ENCODE measurements at regions not wholly inside any gene's neighbourhood (a gene's known extent, or its start where the extent isn't known, plus 50 kb on each side); places are given as distances from the start of the nearest gene placed in this dataset.

DNA sequence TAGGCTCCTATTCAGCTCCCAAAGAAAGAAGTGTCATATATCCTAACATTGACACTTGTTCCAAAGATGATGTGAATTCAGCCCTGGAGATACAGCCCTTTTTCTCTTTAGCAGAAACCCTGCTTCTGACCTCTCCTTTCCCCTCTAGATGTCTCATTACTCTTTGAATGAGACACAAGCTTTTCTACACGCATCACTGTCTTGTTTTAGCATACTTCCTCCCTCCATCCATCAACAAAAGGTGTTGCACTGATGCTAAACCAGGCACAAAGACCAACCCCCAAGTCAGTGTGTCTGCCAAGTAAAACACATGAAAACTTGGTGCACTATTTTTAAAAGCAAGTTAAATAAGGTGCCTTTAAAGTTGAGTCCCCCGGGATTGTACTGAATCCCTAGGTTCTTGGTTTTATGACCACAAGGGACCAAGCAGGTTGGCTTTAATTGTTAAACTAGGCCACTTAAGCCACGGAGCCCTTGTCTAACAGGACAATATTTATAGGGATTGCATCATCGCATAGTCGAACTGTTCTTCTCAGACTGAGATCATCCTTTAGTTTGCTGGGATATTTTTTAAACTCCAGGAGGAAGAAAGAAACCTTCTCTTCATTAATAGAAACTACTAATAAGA is 101.0 kb upstream of the GUCA2B start:
- peak overlapping the region in 1 of 7 donors; percentile 55 for H3K27ac Mint-ChIP-seq
- intact Hi-C loops (cut with micrococcal nuclease) = no loop called here
- no peaks in the 10 kb centered on the region for H3K27me3 ChIP-seq (ENCODE audit: control insufficient read depth in 2 of 2, insufficient read depth in 2 of 2, low read length in 2 of 2)

GRCh38 chr1:42047508-42047880 is 105.7 kb upstream of the GUCA2B start:
- Mint-ChIP-seq H3K4me1 (no peaks in the 10 kb centered on the region), H3K27me3 (ENCODE audit: low read depth in 3 of 3) (peaks cover 2 to 9% (median 6%) of the 10 kb centered on the region in 3 donors), H3K27ac (no peak overlapping the region), H3K9me3 (peaks cover 0 to 2% (median 0%) of the 10 kb centered on the region in 7 donors), H3K36me3 (no peaks in the 10 kb centered on the region), H3K4me3 (no peak overlapping the region)
- Histone ChIP-seq H3K36me3 (replicated peaks in 1 of 2; ENCODE audit: control insufficient read depth in 1 of 2, insufficient read depth in 2 of 2, low read length in 2 of 2) (no peaks in the 10 kb centered on the region), H3K27me3 (ENCODE audit: control insufficient read depth in 2 of 2, insufficient read depth in 2 of 2, low read length in 2 of 2) (no peaks in the 10 kb centered on the region), H4K20me1 (ENCODE audit: insufficient read depth, low read length) (no peaks in the 10 kb centered on the region), H3K4me2 (replicated peaks; ENCODE audit: extremely low read depth, low read length, poor library complexity, severe bottlenecking) (no peak overlapping the region), H3K4me3 (replicated peaks in 1 of 3; ENCODE audit: low read depth in 2 of 3, low read length in 3 of 3) (no peak overlapping the region), H3K79me2 (ENCODE audit: insufficient read depth, low read length) (no peaks in the 10 kb centered on the region), H3K9me3 (replicated peaks in 1 of 2; ENCODE audit: control insufficient read depth in 1 of 2, insufficient read depth in 1 of 2, low read length in 2 of 2) (no peaks in the 10 kb centered on the region), H3K4me1 (ENCODE audit: control insufficient read depth in 1 of 2, insufficient read depth in 2 of 2, low read length in 2 of 2) (no peaks in the 10 kb centered on the region), H3K27ac (ENCODE audit: low read depth in 1 of 2, low read length in 2 of 2) (no peak overlapping the region), H2AFZ (ENCODE audit: insufficient read depth, low read depth, low read length, poor library complexity, severe bottlenecking) (no peak overlapping the region), H3K9ac (ENCODE audit: insufficient read depth, low read length, poor library complexity, severe bottlenecking) (no peak overlapping the region)
- no peak for DNase-seq
- intact Hi-C loops (cut with micrococcal nuclease) = no loop called here
- TF ChIP-seq CTCF (IDR thresholded peaks at IDR 0.05) = no peak
- WGBS (ENCODE audit: insufficient coverage) = no CpG with 5 or more reads among the region's 1 CpG

More for the DNA sequence above, 101.0 kb upstream of the GUCA2B start:
- Mint-ChIP-seq H3K4me3 (no peak overlapping the region), H3K4me1 (no peaks in the 10 kb centered on the region), H3K27me3 (ENCODE audit: low read depth in 3 of 3) (peaks cover 4 to 10% (median 7%) of the 10 kb centered on the region in 3 donors), H3K36me3 (no peaks in the 10 kb centered on the region), H3K9me3 (peaks cover 5 to 14% (median 8%) of the 10 kb centered on the region in 7 donors)
- Histone ChIP-seq H3K4me3 (replicated peaks in 1 of 3; ENCODE audit: low read depth in 2 of 3, low read length in 3 of 3) (no peak overlapping the region), H3K9ac (ENCODE audit: insufficient read depth, low read length, poor library complexity, severe bottlenecking) (no peak overlapping the region), H3K4me1 (ENCODE audit: control insufficient read depth in 1 of 2, insufficient read depth in 2 of 2, low read length in 2 of 2) (no peaks in the 10 kb centered on the region), H3K27ac (ENCODE audit: low read depth in 1 of 2, low read length in 2 of 2) (no peak overlapping the region), H3K79me2 (ENCODE audit: insufficient read depth, low read length) (no peaks in the 10 kb centered on the region), H3K4me2 (replicated peaks; ENCODE audit: extremely low read depth, low read length, poor library complexity, severe bottlenecking) (no peak overlapping the region), H3K36me3 (replicated peaks in 1 of 2; ENCODE audit: control insufficient read depth in 1 of 2, insufficient read depth in 2 of 2, low read length in 2 of 2) (no peaks in the 10 kb centered on the region), H2AFZ (ENCODE audit: insufficient read depth, low read depth, low read length, poor library complexity, severe bottlenecking) (no peak overlapping the region), H3K9me3 (replicated peaks in 1 of 2; ENCODE audit: control insufficient read depth in 1 of 2, insufficient read depth in 1 of 2, low read length in 2 of 2) (peaks cover 2 to 4% of the 10 kb centered on the region in 2 donors), H4K20me1 (ENCODE audit: insufficient read depth, low read length) (no peaks in the 10 kb centered on the region)
- WGBS (ENCODE audit: insufficient coverage) = 90% methylated on average over 2 of the region's 5 CpGs
- TF ChIP-seq CTCF (IDR thresholded peaks at IDR 0.05) = no peak
- no peak for DNase-seq

Data from CD14-positive monocyte (primary cell).